Endothelial cell of umbilical vein (primary cell): ENCODE measurements at regions not wholly inside any gene's neighbourhood (a gene's known extent, or its start where the extent isn't known, plus 50 kb on each side); places are given as distances from the start of the nearest gene placed in this dataset.

Source experiments
- CTCF ChIP-seq, 2 donors: IDR thresholded peaks; 1 replicate in 1 of 2; 2 replicates in 1 of 2; pipeline ENCODE4 v1.5.1; 2011; ENCODE audit warnings: low read length in 2 of 2, mild to moderate bottlenecking in 2 of 2, moderate library complexity in 2 of 2, control low read depth in 1 of 2, inconsistent platforms in 1 of 2, low read depth in 1 of 2; ENCODE audit not compliant: insufficient read depth in 1 of 2; ENCODE audit errors: extremely low read depth in 1 of 2
- EZH2 ChIP-seq: IDR thresholded peaks from 2 replicates; pipeline ENCODE4 v1.6.1; 2012; ENCODE audit warnings: borderline replicate concordance, low read depth, mild to moderate bottlenecking, moderate library complexity, low read length, inconsistent platforms; ENCODE audit not compliant: severe bottlenecking
- FOS ChIP-seq: IDR thresholded peaks from 2 replicates; pipeline ENCODE4 v1.6.1; 2011; ENCODE audit warnings: mild to moderate bottlenecking, low read length, moderate library complexity, borderline replicate concordance; ENCODE audit not compliant: insufficient read depth
- GATA2 ChIP-seq: IDR thresholded peaks from 2 replicates; pipeline ENCODE4 v1.7.0; 2011; ENCODE audit warnings: low read depth, mild to moderate bottlenecking, moderate library complexity, mixed read lengths, low read length; ENCODE audit not compliant: insufficient read length, insufficient read depth
- JUN ChIP-seq: IDR thresholded peaks from 2 replicates; pipeline ENCODE4 v1.6.1; 2011; ENCODE audit warnings: borderline replicate concordance, low read depth; ENCODE audit not compliant: insufficient read length, insufficient read depth
- MAX ChIP-seq: IDR thresholded peaks from 2 replicates; pipeline ENCODE4 v1.6.1; 2011; ENCODE audit not compliant: insufficient read depth, insufficient read length
- POLR2A ChIP-seq: IDR thresholded peaks from 2 replicates; pipeline ENCODE4 v1.6.1; 2012; ENCODE audit warnings: low read depth, mild to moderate bottlenecking, control low read depth, low read length
- POLR2AphosphoS5 ChIP-seq: IDR thresholded peaks from 2 replicates; pipeline ENCODE4 v1.6.1; 2012; ENCODE audit warnings: low read depth, mild to moderate bottlenecking, control low read depth, low read length, moderate library complexity; ENCODE audit not compliant: insufficient read depth

- TF ChIP-seq CTCF (IDR thresholded peaks at IDR 0.05; ENCODE audit: extremely low read depth in 1 of 2, insufficient read depth in 1 of 2, low read depth in 1 of 2, low read length in 2 of 2) = no peak
- TF ChIP-seq MAX = no peak
- TF ChIP-seq EZH2 = no peak
- no peak for TF ChIP-seq GATA2
- no peak for TF ChIP-seq POLR2A
- TF ChIP-seq POLR2AphosphoS5 = no peak
- no peak for TF ChIP-seq JUN
- TF ChIP-seq FOS = no peak
Measured at GRCh38 chr18:56278421-56279003, 359.9 kb downstream of the TXNL1 start.
